ENCODE measurements at regions not wholly inside any gene's neighbourhood (a gene's known extent, or its start where the extent isn't known, plus 50 kb on each side); places are given as distances from the start of the nearest gene placed in this dataset.

DNA sequence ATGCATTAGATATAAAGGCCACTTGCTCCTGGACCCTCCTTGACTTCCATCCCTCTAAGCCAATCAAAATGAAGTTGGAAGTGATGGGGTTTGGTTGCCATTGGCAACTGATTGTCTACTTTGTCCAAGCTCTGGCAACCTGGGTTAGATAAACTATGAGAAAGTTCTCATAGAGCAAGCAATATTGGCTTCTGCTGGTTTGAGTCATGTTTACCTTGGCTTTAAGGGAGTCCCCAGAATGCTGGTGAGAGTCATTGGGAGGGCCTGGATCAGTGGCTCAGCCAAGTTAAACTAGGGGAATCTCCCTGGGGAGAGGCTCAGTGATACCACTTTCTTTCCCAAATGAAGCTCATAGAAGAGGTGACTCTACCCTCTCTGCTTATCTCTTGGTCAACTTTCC lies 176.3 kb upstream of the ROPN1 start:
- peaks cover 17 to 77% of the 10 kb centered on the region in 2 donors for H3K4me1 ChIP-seq (ENCODE audit: control insufficient read depth in 1 of 2, low read depth in 2 of 2)
- peak overlapping the region in 1 of 2 donors; percentile 37 for H3K27ac ChIP-seq
- peaks cover under 1% of the 10 kb centered on the region for H3K36me3 ChIP-seq
- H3K27me3 ChIP-seq (replicated peaks; ENCODE audit: insufficient read depth) = no peaks in the 10 kb centered on the region
- no peak overlapping the region for H3K4me3 ChIP-seq
- ATAC-seq (ENCODE audit: insufficient number of reproducible peaks, low FRiP score, low read depth) = peak; percentile 91
- DNase-seq (ENCODE audit: low spot score) = peak; percentile 27
- TF ChIP-seq, protein P1, sequence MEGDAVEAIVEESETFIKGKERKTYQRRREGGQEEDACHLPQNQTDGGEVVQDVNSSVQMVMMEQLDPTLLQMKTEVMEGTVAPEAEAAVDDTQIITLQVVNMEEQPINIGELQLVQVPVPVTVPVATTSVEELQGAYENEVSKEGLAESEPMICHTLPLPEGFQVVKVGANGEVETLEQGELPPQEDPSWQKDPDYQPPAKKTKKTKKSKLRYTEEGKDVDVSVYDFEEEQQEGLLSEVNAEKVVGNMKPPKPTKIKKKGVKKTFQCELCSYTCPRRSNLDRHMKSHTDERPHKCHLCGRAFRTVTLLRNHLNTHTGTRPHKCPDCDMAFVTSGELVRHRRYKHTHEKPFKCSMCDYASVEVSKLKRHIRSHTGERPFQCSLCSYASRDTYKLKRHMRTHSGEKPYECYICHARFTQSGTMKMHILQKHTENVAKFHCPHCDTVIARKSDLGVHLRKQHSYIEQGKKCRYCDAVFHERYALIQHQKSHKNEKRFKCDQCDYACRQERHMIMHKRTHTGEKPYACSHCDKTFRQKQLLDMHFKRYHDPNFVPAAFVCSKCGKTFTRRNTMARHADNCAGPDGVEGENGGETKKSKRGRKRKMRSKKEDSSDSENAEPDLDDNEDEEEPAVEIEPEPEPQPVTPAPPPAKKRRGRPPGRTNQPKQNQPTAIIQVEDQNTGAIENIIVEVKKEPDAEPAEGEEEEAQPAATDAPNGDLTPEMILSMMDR (IDR thresholded peaks at IDR 0.05) = no peak
- no peaks in the 10 kb centered on the region for H3K9me3 ChIP-seq

DNA sequence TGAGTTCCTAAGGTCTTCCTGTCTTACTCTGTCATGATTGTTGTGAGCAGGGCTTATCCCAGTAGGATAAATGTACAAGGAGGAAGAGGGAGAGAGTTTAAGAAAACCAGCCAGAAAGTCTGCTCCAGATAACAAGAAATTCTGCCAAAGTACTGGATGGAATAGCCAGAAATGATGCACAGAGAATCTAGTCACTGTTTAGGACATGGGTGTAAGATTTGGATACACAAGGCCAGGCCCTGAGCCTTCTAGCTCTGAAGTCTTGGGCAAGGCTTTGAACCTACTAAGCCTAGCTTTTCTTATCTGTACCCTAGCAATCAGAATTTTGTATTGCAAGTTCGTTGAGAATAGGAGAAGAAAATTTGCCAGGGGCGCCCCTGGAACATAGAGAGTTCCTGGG lies 180.4 kb upstream of the ROPN1 start:
- no peaks in the 10 kb centered on the region for H3K27me3 ChIP-seq (replicated peaks; ENCODE audit: insufficient read depth)
- no peaks in the 10 kb centered on the region for H3K9me3 ChIP-seq
- no peak overlapping the region for H3K4me3 ChIP-seq
- no peak overlapping the region for H3K27ac ChIP-seq
- H3K36me3 ChIP-seq = no peaks in the 10 kb centered on the region
- ATAC-seq (ENCODE audit: insufficient number of reproducible peaks, low FRiP score, low read depth) (no peak), DNase-seq (ENCODE audit: low spot score) (no peak)
- TF ChIP-seq, protein P1 (IDR thresholded peaks at IDR 0.05) = no peak
- peaks cover 15 to 75% of the 10 kb centered on the region in 2 donors for H3K4me1 ChIP-seq (ENCODE audit: control insufficient read depth in 1 of 2, low read depth in 2 of 2)

DNA sequence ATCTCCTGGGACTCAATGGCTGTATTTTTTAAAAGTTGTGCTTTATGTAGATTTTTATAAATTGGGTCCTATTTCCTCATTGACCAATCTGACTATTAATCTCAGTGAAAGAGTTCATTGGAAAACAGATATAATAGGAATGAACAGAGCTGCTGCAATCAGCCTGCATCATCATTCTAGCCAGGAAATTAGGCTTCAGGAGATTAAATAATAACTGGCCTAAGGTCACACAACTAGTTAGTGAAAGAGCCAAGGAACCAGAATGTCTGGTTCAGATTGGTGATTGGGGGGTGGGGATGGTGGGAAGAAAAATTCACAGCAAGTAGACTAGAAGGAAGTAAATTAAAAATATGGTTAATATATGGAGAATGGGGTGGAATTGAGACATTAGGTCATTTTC lies 180.9 kb upstream of the ROPN1 start:
- no peak for DNase-seq (ENCODE audit: low spot score)

DNA sequence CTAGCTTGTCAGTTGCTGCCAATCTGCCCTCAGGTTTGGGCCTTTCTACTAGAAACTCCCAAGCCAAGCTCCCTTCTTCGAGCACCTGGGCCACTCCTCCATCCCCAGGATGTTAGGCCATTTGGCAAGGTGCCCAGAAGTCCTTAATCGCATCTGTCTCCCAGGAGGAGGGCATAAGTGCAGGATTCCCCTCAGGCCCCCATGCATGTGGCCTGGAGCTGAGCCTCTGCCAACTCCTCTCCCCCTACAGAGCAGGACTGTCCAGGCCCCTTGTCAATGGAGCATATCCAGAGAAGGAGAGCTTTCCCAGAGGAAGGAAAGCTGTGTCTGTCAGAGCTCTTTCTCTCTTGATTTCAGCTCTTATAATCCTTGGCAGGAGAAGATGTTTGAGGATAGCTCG lies 182.6 kb upstream of the ROPN1 start:
- no peak overlapping the region for H3K27ac ChIP-seq
- H3K4me3 ChIP-seq = no peak overlapping the region
- DNase-seq (ENCODE audit: low spot score) (no peak), ATAC-seq (ENCODE audit: insufficient number of reproducible peaks, low FRiP score, low read depth) (no peak)
- no peaks in the 10 kb centered on the region for H3K36me3 ChIP-seq
- no peaks in the 10 kb centered on the region for H3K27me3 ChIP-seq (replicated peaks; ENCODE audit: insufficient read depth)
- TF ChIP-seq, protein P1 (IDR thresholded peaks at IDR 0.05) = no peak
- no peaks in the 10 kb centered on the region for H3K9me3 ChIP-seq
- peaks cover 4 to 55% of the 10 kb centered on the region in 2 donors for H3K4me1 ChIP-seq (ENCODE audit: control insufficient read depth in 1 of 2, low read depth in 2 of 2)

More for the DNA sequence above, 180.9 kb upstream of the ROPN1 start:
- TF ChIP-seq, protein P1 (IDR thresholded peaks at IDR 0.05) = no peak
- H3K27me3 ChIP-seq (replicated peaks; ENCODE audit: insufficient read depth) = no peaks in the 10 kb centered on the region
- no peak for ATAC-seq (ENCODE audit: insufficient number of reproducible peaks, low FRiP score, low read depth)
- H3K27ac ChIP-seq = no peak overlapping the region
- peaks cover 12 to 69% of the 10 kb centered on the region in 2 donors for H3K4me1 ChIP-seq (ENCODE audit: control insufficient read depth in 1 of 2, low read depth in 2 of 2)
- no peaks in the 10 kb centered on the region for H3K9me3 ChIP-seq
- no peaks in the 10 kb centered on the region for H3K36me3 ChIP-seq
- H3K4me3 ChIP-seq = no peak overlapping the region

DNA sequence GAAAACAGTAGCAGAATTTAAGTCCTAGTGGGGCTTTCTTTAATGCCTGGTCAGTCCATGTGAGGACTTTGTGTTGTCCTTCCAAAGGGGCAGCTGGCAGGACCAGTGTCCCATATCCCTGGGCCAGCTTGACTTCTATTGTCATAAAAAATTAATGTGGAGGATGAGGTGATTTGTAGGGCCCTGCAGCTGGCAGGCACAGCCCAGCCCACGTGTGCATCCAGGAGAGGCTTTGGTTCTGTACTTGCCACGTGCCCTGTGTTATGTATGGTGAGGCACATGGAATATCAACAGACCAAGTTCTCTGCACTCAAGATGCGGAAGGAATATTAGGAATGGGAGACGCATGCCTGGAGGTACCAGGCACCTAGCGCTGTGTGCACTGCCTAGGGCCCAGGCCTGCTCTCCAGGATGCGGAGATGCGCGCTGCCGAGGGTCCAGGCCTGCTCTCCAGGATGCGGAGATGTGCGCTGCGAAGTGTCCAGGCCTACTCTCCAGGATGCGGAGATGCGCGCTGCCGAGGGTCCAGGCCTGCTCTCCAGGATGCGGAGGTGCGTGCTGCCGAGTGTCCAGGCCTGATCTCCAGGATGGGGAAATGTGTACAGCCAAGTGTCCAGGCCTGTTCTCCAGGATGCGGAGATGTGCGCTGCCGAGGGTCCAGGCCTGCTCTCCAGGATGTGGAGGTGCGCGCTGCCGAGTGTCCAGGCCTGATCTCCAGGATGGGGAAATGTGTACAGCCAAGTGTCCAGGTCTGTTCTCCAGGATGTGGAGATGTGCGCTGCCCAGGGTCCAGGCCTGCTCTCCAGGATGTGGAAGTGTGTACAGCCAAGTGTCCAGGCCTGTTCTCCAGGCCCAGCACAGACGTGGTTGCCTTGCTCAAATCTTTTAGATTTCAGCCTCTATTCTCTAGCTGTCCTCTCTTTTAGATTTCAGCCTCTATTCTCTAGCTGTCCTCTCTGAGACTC lies 183.3 kb upstream of the ROPN1 start:
- ATAC-seq (ENCODE audit: insufficient number of reproducible peaks, low FRiP score, low read depth) = no peak
- no peaks in the 10 kb centered on the region for H3K36me3 ChIP-seq
- no peak overlapping the region for H3K27ac ChIP-seq
- DNase-seq (ENCODE audit: low spot score) = no peak
- H3K27me3 ChIP-seq (replicated peaks; ENCODE audit: insufficient read depth) = no peaks in the 10 kb centered on the region
- H3K9me3 ChIP-seq = no peaks in the 10 kb centered on the region
- H3K4me3 ChIP-seq = no peak overlapping the region
- TF ChIP-seq, protein P1 (IDR thresholded peaks at IDR 0.05) = no peak
- H3K4me1 ChIP-seq (ENCODE audit: control insufficient read depth in 1 of 2, low read depth in 2 of 2) = peaks cover 4 to 55% of the 10 kb centered on the region in 2 donors
